Type B pancreatic cell (in vitro differentiated cells): ENCODE measurements at regions not wholly inside any gene's neighbourhood (a gene's known extent, or its start where the extent isn't known, plus 50 kb on each side); places are given as distances from the start of the nearest gene placed in this dataset.

Experiments
- DNase-seq: peaks from one replicate; pipeline ENCODE4 v3.0.0; 2021; ENCODE audit warnings: mixed read lengths; ENCODE audit not compliant: unreplicated experiment; ENCODE audit errors: extremely low spot score
- H3K27ac Mint-ChIP-seq: 2 replicates; pipeline ENCODE4 v1.8.0; 2021; ENCODE audit warnings: mild to moderate bottlenecking, mixed read lengths
- H3K27me3 Mint-ChIP-seq: 2 replicates; pipeline ENCODE4 v1.8.0; 2021; ENCODE audit warnings: mixed read lengths
- H3K36me3 Mint-ChIP-seq: 2 replicates; pipeline ENCODE4 v1.8.0; 2021; ENCODE audit warnings: mixed read lengths
- H3K4me1 Mint-ChIP-seq: one replicate; pipeline ENCODE4 v1.8.0; 2021; ENCODE audit warnings: mixed read lengths; ENCODE audit not compliant: unreplicated experiment
- H3K4me3 Mint-ChIP-seq: 2 replicates; pipeline ENCODE4 v1.8.0; 2021; ENCODE audit warnings: mild to moderate bottlenecking, mixed read lengths
- H3K9me3 Mint-ChIP-seq: 2 replicates; pipeline ENCODE4 v1.8.0; 2021; ENCODE audit warnings: mixed read lengths
- TF ChIP-seq, protein P1 (sequence below): fragments of 200-600 bp; sonication (generic); conservative IDR thresholded peaks from 2 replicates; pipeline ENCODE4 v1.5.0; 2021; ENCODE audit warnings: antibody characterized with exemption, mild to moderate bottlenecking

GRCh38 chr13:111005364-111005763 is 90.5 kb upstream of the ANKRD10 start:
- H3K27ac Mint-ChIP-seq: no peak overlapping the region
- H3K4me1 Mint-ChIP-seq: peaks cover 4% of the 10 kb centered on the region
- TF ChIP-seq, protein P1, sequence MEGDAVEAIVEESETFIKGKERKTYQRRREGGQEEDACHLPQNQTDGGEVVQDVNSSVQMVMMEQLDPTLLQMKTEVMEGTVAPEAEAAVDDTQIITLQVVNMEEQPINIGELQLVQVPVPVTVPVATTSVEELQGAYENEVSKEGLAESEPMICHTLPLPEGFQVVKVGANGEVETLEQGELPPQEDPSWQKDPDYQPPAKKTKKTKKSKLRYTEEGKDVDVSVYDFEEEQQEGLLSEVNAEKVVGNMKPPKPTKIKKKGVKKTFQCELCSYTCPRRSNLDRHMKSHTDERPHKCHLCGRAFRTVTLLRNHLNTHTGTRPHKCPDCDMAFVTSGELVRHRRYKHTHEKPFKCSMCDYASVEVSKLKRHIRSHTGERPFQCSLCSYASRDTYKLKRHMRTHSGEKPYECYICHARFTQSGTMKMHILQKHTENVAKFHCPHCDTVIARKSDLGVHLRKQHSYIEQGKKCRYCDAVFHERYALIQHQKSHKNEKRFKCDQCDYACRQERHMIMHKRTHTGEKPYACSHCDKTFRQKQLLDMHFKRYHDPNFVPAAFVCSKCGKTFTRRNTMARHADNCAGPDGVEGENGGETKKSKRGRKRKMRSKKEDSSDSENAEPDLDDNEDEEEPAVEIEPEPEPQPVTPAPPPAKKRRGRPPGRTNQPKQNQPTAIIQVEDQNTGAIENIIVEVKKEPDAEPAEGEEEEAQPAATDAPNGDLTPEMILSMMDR: no peak
- DNase-seq: no peak
- no peak overlapping the region for H3K4me3 Mint-ChIP-seq
- no peaks in the 10 kb centered on the region for H3K36me3 Mint-ChIP-seq
- no peaks in the 10 kb centered on the region for H3K9me3 Mint-ChIP-seq
- peaks cover 7% of the 10 kb centered on the region for H3K27me3 Mint-ChIP-seq

DNA sequence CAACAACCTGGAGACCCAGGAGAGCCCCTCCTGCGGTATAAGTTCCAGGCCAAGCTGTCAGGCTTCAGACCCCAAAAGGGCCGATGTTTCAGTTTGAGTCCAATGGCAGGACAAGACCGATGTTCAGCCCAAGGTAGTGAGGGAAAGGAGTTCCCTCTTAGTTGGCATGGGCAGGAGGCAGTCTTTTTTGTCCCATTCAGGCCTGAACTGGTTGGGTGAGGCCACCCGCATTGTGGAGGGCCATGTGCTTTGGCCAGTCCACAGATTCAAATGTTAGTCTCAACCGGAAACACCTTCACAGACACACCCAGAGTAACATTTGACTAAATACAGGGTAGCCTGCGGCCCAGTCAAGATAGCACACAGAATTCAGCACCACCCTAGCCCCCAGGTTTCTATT is 89.6 kb upstream of the ANKRD10 start:
- no peak for DNase-seq
- Mint-ChIP-seq H3K27ac (no peak overlapping the region), H3K36me3 (no peaks in the 10 kb centered on the region), H3K9me3 (no peaks in the 10 kb centered on the region), H3K4me3 (no peak overlapping the region), H3K27me3 (peaks cover 10% of the 10 kb centered on the region), H3K4me1 (peaks cover 4% of the 10 kb centered on the region)
- TF ChIP-seq, protein P1: no peak

DNA sequence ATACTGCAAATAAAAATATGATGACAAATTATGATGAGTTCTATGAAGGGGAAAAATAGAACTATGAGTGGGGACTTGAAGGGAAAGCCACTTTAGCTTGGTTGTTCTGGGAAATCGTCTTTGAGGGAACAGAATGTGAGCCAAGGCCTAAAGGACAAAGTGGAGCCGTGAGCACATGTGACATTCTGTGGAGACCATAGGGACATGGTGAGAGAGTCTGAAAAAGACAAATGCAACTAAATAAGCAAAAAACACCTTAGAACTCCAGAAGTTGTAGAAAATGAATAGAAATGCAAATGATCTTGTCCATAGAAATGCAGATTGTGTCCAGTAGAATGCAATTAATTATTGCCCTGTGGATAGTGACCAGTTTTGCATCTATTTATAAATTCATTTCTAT is 86.8 kb upstream of the ANKRD10 start:
- DNase-seq: no peak
- TF ChIP-seq, protein P1: no peak
- Mint-ChIP-seq H3K36me3 (no peaks in the 10 kb centered on the region), H3K27me3 (peaks cover 30% of the 10 kb centered on the region), H3K27ac (no peak overlapping the region), H3K4me3 (no peak overlapping the region), H3K9me3 (no peaks in the 10 kb centered on the region), H3K4me1 (peaks cover 3% of the 10 kb centered on the region)

DNA sequence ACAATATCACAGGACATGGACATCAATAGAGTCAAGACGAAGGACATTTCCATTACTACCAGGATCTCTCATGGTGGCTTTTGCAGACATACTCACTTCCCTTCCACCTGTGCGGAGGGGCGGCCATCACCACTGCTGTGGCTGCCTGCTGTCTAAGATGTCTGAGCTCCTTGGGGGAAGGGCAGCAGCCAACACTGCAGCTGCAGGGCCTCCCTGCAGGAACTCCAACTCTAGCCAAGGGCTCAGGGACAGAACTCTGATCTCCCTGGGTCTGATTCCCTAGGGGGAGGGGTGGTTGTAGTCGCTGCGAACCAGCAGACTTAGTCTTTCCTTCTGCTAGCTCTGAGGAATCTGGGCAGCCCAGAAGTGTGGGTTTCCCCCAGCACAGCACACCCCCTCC is 78.9 kb upstream of the ANKRD10 start:
- no peak overlapping the region for H3K4me3 Mint-ChIP-seq
- H3K9me3 Mint-ChIP-seq: peaks cover 4% of the 10 kb centered on the region
- H3K27ac Mint-ChIP-seq: no peak overlapping the region
- H3K4me1 Mint-ChIP-seq: no peaks in the 10 kb centered on the region
- peaks cover 34% of the 10 kb centered on the region for H3K27me3 Mint-ChIP-seq
- no peak for DNase-seq
- TF ChIP-seq, protein P1: no peak
- H3K36me3 Mint-ChIP-seq: no peaks in the 10 kb centered on the region

DNA sequence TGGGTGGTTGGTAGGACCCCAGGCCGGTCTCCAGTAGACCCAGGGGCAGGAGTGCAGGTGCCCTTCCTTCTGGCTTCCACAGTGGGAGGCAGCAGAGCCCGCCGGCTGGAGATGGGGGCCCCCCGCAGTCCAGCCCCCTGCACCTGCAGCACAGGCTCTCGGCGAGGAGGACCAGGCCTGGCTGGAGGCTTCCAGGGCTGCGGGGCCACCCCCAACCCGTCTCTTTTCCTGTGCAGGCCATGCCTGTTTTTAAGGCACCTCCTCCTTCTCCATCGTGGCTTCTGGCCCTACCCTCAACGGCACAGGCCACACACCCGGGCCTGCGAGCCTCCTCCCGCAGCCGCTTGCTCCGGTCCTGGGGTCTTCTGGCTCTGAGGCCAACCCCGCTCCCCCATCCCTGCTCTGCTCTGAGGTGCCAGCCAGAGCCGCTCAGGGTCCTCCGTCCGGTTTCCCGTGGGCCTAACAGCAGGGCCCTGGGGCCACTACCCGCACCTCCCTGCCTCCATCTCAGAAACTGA is 77.2 kb upstream of the ANKRD10 start:
- H3K27me3 Mint-ChIP-seq: peaks cover 19% of the 10 kb centered on the region
- DNase-seq: no peak
- TF ChIP-seq, protein P1: no peak
- H3K4me1 Mint-ChIP-seq: no peaks in the 10 kb centered on the region
- H3K9me3 Mint-ChIP-seq: peaks cover 4% of the 10 kb centered on the region
- no peaks in the 10 kb centered on the region for H3K36me3 Mint-ChIP-seq
- H3K4me3 Mint-ChIP-seq: no peak overlapping the region
- no peak overlapping the region for H3K27ac Mint-ChIP-seq

DNA sequence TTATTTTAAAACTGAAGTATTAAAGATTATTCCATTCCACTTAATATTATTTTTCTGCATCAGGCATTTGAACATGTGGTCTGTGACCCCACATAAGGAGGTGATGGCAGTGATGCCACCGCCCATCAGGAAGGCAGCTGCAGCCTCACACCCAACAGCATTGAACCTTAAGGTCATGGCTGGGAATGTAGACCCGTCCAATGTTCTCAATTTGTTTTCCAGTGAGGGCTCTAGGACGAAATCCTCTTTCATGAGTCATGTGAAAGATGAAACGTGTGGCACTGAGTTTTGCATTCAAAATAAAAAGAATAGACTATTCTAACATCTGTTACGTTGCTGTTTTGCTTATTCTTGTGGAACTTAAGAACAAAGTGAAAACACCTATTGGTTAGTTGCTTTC is 74.5 kb upstream of the ANKRD10 start:
- no peak overlapping the region for H3K27ac Mint-ChIP-seq
- TF ChIP-seq, protein P1: no peak
- no peaks in the 10 kb centered on the region for H3K4me1 Mint-ChIP-seq
- no peaks in the 10 kb centered on the region for H3K36me3 Mint-ChIP-seq
- H3K27me3 Mint-ChIP-seq: peaks cover 8% of the 10 kb centered on the region
- H3K4me3 Mint-ChIP-seq: no peak overlapping the region
- H3K9me3 Mint-ChIP-seq: no peaks in the 10 kb centered on the region
- no peak for DNase-seq
